Loucy (cell line): ENCODE measurements at regions not wholly inside any gene's neighbourhood (a gene's known extent, or its start where the extent isn't known, plus 50 kb on each side); places are given as distances from the start of the nearest gene placed in this dataset.

Source experiments
- CTCF ChIP-seq: fragments of 200-600 bp; sonication (generic); conservative IDR thresholded peaks from 2 replicates; pipeline ENCODE4 v1.5.1; 2014; ENCODE audit warnings: mild to moderate bottlenecking, antibody characterized with exemption, low read length
- EZH2phosphoT487 ChIP-seq: fragments of 200-600 bp; IDR thresholded peaks from 2 replicates; pipeline ENCODE4 v1.6.1; 2018; ENCODE audit warnings: antibody characterized with exemption, mild to moderate bottlenecking, moderate library complexity, borderline replicate concordance

- TF ChIP-seq CTCF (no peak), EZH2phosphoT487 (no peak)
Measured at GRCh38 chr2:183505911-183506310, 381.7 kb downstream of the NUP35 start.
